H9 (cell line): ENCODE measurements at regions not wholly inside any gene's neighbourhood (a gene's known extent, or its start where the extent isn't known, plus 50 kb on each side); places are given as distances from the start of the nearest gene placed in this dataset.

Experiments used
- DNase-seq: peaks from one replicate; pipeline ENCODE4 v3.0.0-alpha.2; 2017
- H2AFZ ChIP-seq: one replicate; pipeline ENCODE4 v1.6.1; 2013; ENCODE audit warnings: mild to moderate bottlenecking, low read length, control low read depth, moderate library complexity
- H2AK5ac ChIP-seq: 2 replicates; pipeline ENCODE4 v1.6.1; 2013; ENCODE audit warnings: low read length, control low read depth, mixed read lengths; ENCODE audit not compliant: insufficient read length
- H2BK120ac ChIP-seq: one replicate; pipeline ENCODE4 v1.6.1; 2013; ENCODE audit warnings: low read depth, mild to moderate bottlenecking, low read length, control low read depth, inconsistent platforms; ENCODE audit not compliant: poor library complexity, severe bottlenecking
- H2BK12ac ChIP-seq: 2 replicates; pipeline ENCODE4 v1.6.1; 2013; ENCODE audit warnings: low read length, control low read depth, mixed read lengths, low read depth; ENCODE audit not compliant: insufficient read length
- H2BK15ac ChIP-seq: 2 replicates; pipeline ENCODE4 v1.6.1; 2013; ENCODE audit warnings: low read depth, low read length, control low read depth
- H2BK20ac ChIP-seq: one replicate; pipeline ENCODE4 v1.6.1; 2013; ENCODE audit warnings: low read depth, mild to moderate bottlenecking, low read length, control low read depth, inconsistent platforms; ENCODE audit not compliant: poor library complexity, severe bottlenecking
- H2BK5ac ChIP-seq: 2 replicates; pipeline ENCODE4 v1.6.1; 2013; ENCODE audit warnings: low read length, control low read depth, mixed read lengths; ENCODE audit not compliant: insufficient read length
- H3K14ac ChIP-seq: 2 replicates; pipeline ENCODE4 v1.6.1; 2013; ENCODE audit warnings: low read length, control low read depth; ENCODE audit not compliant: insufficient read depth
- H3K18ac ChIP-seq: 2 replicates; pipeline ENCODE4 v1.6.1; 2013; ENCODE audit warnings: low read depth, mild to moderate bottlenecking, mixed read lengths, low read length, control low read depth; ENCODE audit not compliant: insufficient read length
- H3K23ac ChIP-seq: 2 replicates; pipeline ENCODE4 v1.6.1; 2013; ENCODE audit warnings: low read length, control low read depth, mixed read lengths, low read depth; ENCODE audit not compliant: insufficient read length
- H3K23me2 ChIP-seq: 2 replicates; pipeline ENCODE4 v1.6.1; 2013; ENCODE audit warnings: low read depth, mild to moderate bottlenecking, mixed read lengths, low read length, control low read depth; ENCODE audit not compliant: insufficient read length, poor library complexity, severe bottlenecking
- H3K27ac ChIP-seq: 2 replicates; pipeline ENCODE4 v1.5.1; 2013; ENCODE audit warnings: low read length, control low read depth, mixed read lengths, low read depth; ENCODE audit not compliant: insufficient read length
- H3K27me3 ChIP-seq: 2 replicates; pipeline ENCODE4 v1.6.1; 2013; ENCODE audit warnings: low read length, control low read depth, inconsistent platforms; ENCODE audit not compliant: insufficient read depth
- H3K4ac ChIP-seq: 2 replicates; pipeline ENCODE4 v1.6.1; 2013; ENCODE audit warnings: low read depth, mild to moderate bottlenecking, control low read depth, inconsistent platforms, low read length, moderate library complexity
- H3K4me1 ChIP-seq: 2 replicates; pipeline ENCODE4 v1.6.1; 2013; ENCODE audit warnings: low read length, control low read depth, inconsistent platforms; ENCODE audit not compliant: insufficient read depth
- H3K4me2 ChIP-seq: 2 replicates; pipeline ENCODE4 v1.6.1; 2013; ENCODE audit warnings: low read length, control low read depth, mixed read lengths; ENCODE audit not compliant: insufficient read length, insufficient read depth
- H3K56ac ChIP-seq: 2 replicates; pipeline ENCODE4 v1.6.1; 2013; ENCODE audit warnings: low read depth, mild to moderate bottlenecking, mixed read lengths, low read length, control low read depth; ENCODE audit not compliant: insufficient read length
- H3K79me1 ChIP-seq: 2 replicates; pipeline ENCODE4 v1.6.1; 2013; ENCODE audit warnings: low read depth, mild to moderate bottlenecking, moderate library complexity, low read length, control low read depth, inconsistent platforms; ENCODE audit not compliant: insufficient read depth, poor library complexity, severe bottlenecking
- H3K79me2 ChIP-seq: 2 replicates; pipeline ENCODE4 v1.6.1; 2013; ENCODE audit warnings: low read length, control low read depth, inconsistent platforms; ENCODE audit not compliant: insufficient read depth
- H3K9ac ChIP-seq: 2 replicates; pipeline ENCODE4 v1.6.1; 2013; ENCODE audit warnings: low read length, control low read depth, mixed read lengths; ENCODE audit not compliant: insufficient read length; ENCODE audit errors: extremely low read depth
- H3K9me3 ChIP-seq: one replicate; pipeline ENCODE4 v1.6.1; 2013; ENCODE audit warnings: low read depth, low read length, inconsistent platforms; ENCODE audit not compliant: control insufficient read depth
- H3T11ph ChIP-seq: one replicate; pipeline ENCODE4 v1.6.1; 2013; ENCODE audit warnings: mild to moderate bottlenecking, low read length, control low read depth, inconsistent platforms
- H4K20me1 ChIP-seq: one replicate; pipeline ENCODE4 v1.6.1; 2013; ENCODE audit not compliant: control insufficient read depth, insufficient read length, insufficient read depth
- H4K5ac ChIP-seq: 2 replicates; pipeline ENCODE4 v1.6.1; 2013; ENCODE audit warnings: low read depth, mild to moderate bottlenecking, mixed read lengths, low read length, control low read depth; ENCODE audit not compliant: insufficient read length
- H4K8ac ChIP-seq: replicated peaks from 2 replicates; pipeline ENCODE4 v1.6.1; 2013; ENCODE audit warnings: low read length, control low read depth, mixed read lengths, low read depth; ENCODE audit not compliant: insufficient read length
- H4K91ac ChIP-seq: 2 replicates; pipeline ENCODE4 v1.6.1; 2013; ENCODE audit warnings: low read depth, mild to moderate bottlenecking, moderate library complexity, mixed read lengths, low read length, control low read depth; ENCODE audit not compliant: insufficient read length
- H3K27ac Mint-ChIP-seq, 3 experiments: 2 replicates in 2 of 3; 3 replicates in 1 of 3; pipeline ENCODE4 v1.8.0; 2020 to 2021; ENCODE audit warnings: mixed read lengths in 3 of 3, mild to moderate bottlenecking in 1 of 3, moderate library complexity in 1 of 3
- H3K27me3 Mint-ChIP-seq: 2 replicates; pipeline ENCODE4 v1.8.0; 2021; ENCODE audit warnings: low read depth, mild to moderate bottlenecking, moderate library complexity, mixed read lengths
- H3K36me3 Mint-ChIP-seq, 3 experiments: 2 replicates in 2 of 3; 3 replicates in 1 of 3; pipeline ENCODE4 v1.8.0; 2020 to 2021; ENCODE audit warnings: low read depth in 3 of 3, mixed read lengths in 3 of 3; ENCODE audit not compliant: insufficient read depth in 1 of 3
- H3K4me1 Mint-ChIP-seq, 2 experiments: 2 replicates each; pipeline ENCODE4 v1.8.0; 2020; ENCODE audit warnings: mixed read lengths in 2 of 2
- H3K4me3 Mint-ChIP-seq, 2 experiments: 2 replicates in 1 of 2; 3 replicates in 1 of 2; pipeline ENCODE4 v1.8.0; 2020 to 2021; ENCODE audit warnings: mild to moderate bottlenecking in 2 of 2, mixed read lengths in 2 of 2, moderate library complexity in 1 of 2
- H3K9me3 Mint-ChIP-seq, 2 experiments: 2 replicates in 1 of 2; 3 replicates in 1 of 2; pipeline ENCODE4 v1.8.0; 2020; ENCODE audit warnings: mild to moderate bottlenecking in 2 of 2, mixed read lengths in 2 of 2, moderate library complexity in 1 of 2
- WGBS: extraction: QIAGEN DNeasy Blood & Tissue Kit; methylation state at CpG from one replicate; pipeline ENCODE4 v1.1.7; 2013; ENCODE audit warnings: missing lambda C conversion rate, low lambda C conversion rate, mixed read lengths; ENCODE audit not compliant: insufficient read length; ENCODE audit errors: extremely low coverage; 5-methylcytosine and 5-hydroxymethylcytosine counted together
- TF ChIP-seq, protein P1 (sequence below): fragments of 200-600 bp; sonication (generic); conservative IDR thresholded peaks from 3 replicates; pipeline ENCODE4 v1.8.0; 2021; ENCODE audit warnings: antibody characterized with exemption, mild to moderate bottlenecking

DNA sequence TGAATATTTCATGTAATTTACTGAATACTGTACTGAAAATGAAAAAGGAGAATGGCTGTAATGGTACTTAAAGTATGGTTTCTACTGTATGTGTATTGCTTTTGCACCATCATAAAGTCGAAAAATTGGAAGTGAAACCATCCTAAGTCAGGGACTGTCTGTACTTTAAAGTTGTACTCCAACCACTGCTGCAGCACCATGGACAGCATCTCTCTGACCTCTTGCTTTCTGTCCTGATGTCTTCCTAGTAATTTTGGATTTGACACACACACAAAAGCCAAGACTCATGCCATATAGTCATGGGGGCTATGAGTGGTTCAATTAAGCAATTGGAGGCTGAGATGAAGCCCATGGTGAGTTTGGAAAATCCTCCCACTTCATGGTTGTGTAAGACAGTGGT lies 256.3 kb upstream of the PKDCC start:
- Histone ChIP-seq H3K79me1 (no peaks in the 10 kb centered on the region), H4K5ac (no peak overlapping the region), H3K27me3 (no peaks in the 10 kb centered on the region), H4K20me1 (no peaks in the 10 kb centered on the region), H2BK20ac (no peak overlapping the region), H3K4me2 (no peak overlapping the region), H3K9me3 (no peaks in the 10 kb centered on the region), H2BK15ac (no peak overlapping the region), H3K23ac (no peak overlapping the region), H3K18ac (no peak overlapping the region), H2AFZ (no peak overlapping the region), H3K27ac (no peak overlapping the region), H3K56ac (no peak overlapping the region), H3K79me2 (no peaks in the 10 kb centered on the region), H2BK5ac (no peak overlapping the region), H3T11ph (no peak overlapping the region), H2BK12ac (no peak overlapping the region), H3K4me1 (no peaks in the 10 kb centered on the region), H4K8ac (no peak overlapping the region), H3K9ac (no peak overlapping the region), H3K4ac (no peak overlapping the region), H3K14ac (no peak overlapping the region), H2BK120ac (no peak overlapping the region), H2AK5ac (no peak overlapping the region), H3K23me2 (no peaks in the 10 kb centered on the region), H4K91ac (no peak overlapping the region)
- Mint-ChIP-seq H3K36me3 (peaks cover 0 to 4% (median 0%) of the 10 kb centered on the region in 3 experiments; a peak in 1 of 7 replicates), H3K4me3 (no peak overlapping the region), H3K4me1 (no peaks in the 10 kb centered on the region), H3K9me3 (peaks cover 1 to 3% of the 10 kb centered on the region in 2 experiments; a peak in 2 of 5 replicates), H3K27ac (no peak overlapping the region), H3K27me3 (no peaks in the 10 kb centered on the region; the same call in 1 of the 2 replicates)
- DNase-seq = no peak
- WGBS = no CpG with 5 or more reads among the region's 1 CpG
- TF ChIP-seq, protein P1, sequence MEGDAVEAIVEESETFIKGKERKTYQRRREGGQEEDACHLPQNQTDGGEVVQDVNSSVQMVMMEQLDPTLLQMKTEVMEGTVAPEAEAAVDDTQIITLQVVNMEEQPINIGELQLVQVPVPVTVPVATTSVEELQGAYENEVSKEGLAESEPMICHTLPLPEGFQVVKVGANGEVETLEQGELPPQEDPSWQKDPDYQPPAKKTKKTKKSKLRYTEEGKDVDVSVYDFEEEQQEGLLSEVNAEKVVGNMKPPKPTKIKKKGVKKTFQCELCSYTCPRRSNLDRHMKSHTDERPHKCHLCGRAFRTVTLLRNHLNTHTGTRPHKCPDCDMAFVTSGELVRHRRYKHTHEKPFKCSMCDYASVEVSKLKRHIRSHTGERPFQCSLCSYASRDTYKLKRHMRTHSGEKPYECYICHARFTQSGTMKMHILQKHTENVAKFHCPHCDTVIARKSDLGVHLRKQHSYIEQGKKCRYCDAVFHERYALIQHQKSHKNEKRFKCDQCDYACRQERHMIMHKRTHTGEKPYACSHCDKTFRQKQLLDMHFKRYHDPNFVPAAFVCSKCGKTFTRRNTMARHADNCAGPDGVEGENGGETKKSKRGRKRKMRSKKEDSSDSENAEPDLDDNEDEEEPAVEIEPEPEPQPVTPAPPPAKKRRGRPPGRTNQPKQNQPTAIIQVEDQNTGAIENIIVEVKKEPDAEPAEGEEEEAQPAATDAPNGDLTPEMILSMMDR = no peak
